ENCODE measurements at regions not wholly inside any gene's neighbourhood (a gene's known extent, or its start where the extent isn't known, plus 50 kb on each side); places are given as distances from the start of the nearest gene placed in this dataset.

DNA sequence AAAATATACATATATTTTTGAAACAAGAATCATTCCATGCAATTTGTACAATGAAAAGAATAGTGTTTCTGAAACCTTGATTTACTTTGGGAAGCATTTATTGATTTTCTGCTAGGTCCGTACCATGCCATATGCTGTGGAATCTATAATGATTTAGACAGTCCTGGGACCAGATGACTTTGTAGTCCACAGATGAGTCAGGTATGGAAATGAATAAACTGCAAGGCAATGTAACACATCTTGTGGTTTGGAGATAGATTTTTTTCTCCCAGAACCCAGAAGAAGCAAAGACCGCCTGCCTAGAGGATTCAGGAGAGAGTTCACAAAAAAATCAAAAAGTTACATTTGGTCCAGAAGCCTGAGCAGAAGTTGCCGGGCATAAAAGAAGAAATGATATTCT lies 190.4 kb downstream of the GPR37 start:
- Mint-ChIP-seq H3K4me3 (no peak overlapping the region), H3K27me3 (no peaks in the 10 kb centered on the region), H3K4me1 (no peaks in the 10 kb centered on the region), H3K36me3 (no peaks in the 10 kb centered on the region), H3K9me3 (no peaks in the 10 kb centered on the region), H3K27ac (no peak overlapping the region)
- ATAC-seq: no peak

DNA sequence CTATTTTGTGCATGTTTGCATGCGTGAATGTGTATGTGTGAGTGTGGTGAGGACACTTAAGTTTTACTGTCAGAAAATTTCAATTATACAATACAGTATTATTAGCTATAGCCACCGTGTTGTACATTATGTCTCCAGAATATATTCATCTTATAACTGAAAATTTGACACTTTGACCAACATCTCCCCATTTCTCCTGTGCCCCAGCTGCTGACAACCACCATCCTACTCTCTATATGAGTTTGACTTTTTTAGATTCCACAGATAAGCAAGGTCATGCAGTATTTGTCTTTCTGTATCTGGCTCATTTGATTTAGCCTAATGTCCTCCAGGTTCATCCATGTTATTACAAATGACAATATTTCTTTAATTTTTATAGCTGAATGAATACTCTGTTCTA lies 195.0 kb downstream of the GPR37 start:
- Mint-ChIP-seq H3K4me1 (no peaks in the 10 kb centered on the region), H3K27me3 (no peaks in the 10 kb centered on the region), H3K4me3 (no peak overlapping the region), H3K36me3 (no peaks in the 10 kb centered on the region), H3K9me3 (no peaks in the 10 kb centered on the region), H3K27ac (no peak overlapping the region)
- no peak for ATAC-seq

DNA sequence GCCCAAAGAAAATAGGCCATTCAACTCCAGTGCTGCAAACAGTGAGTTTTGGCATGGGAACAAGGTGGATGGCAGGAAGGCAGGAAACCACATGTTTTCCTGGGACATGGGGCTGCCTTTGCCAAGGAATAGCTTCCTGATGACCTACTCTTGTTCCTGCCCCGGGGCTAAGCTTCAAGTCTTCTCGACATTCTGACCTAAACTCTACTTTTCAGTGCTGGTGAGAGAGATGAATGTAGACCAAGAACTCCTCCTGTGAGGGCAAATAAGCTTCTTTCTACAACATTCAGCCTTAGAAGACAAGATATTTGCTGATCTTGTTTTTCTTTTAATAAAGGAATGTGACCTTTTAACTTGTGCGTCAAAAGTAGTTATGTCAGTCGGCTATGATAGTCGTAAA lies 199.0 kb downstream of the GPR37 start:
- Mint-ChIP-seq H3K4me3 (no peak overlapping the region), H3K27me3 (no peaks in the 10 kb centered on the region), H3K4me1 (no peaks in the 10 kb centered on the region), H3K27ac (no peak overlapping the region), H3K36me3 (no peaks in the 10 kb centered on the region), H3K9me3 (peaks cover 4% of the 10 kb centered on the region)
- ATAC-seq: no peak

DNA sequence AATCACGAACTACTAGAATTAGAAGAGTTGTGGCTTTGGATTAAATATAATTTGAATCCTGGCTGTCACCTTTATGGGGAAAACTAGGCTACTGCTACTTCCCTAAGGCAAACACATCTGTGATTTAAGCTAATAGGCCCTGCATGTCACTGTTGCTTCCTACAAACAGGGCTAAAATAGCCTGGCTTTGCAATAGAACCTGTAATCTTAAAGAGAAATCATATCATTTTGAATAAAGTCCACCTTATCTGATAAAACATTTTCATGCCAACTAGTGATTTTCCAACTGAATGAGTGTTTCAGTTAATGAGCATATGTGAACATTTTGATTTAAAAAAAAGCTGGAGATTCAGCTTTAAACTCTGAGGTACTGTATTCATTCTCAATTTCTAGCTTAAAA lies 208.0 kb downstream of the GPR37 start:
- no peak for ATAC-seq
- H3K27me3 Mint-ChIP-seq: no peaks in the 10 kb centered on the region
- no peaks in the 10 kb centered on the region for H3K4me1 Mint-ChIP-seq
- H3K9me3 Mint-ChIP-seq: no peaks in the 10 kb centered on the region
- H3K4me3 Mint-ChIP-seq: no peak overlapping the region
- no peak overlapping the region for H3K27ac Mint-ChIP-seq
- H3K36me3 Mint-ChIP-seq: no peaks in the 10 kb centered on the region

DNA sequence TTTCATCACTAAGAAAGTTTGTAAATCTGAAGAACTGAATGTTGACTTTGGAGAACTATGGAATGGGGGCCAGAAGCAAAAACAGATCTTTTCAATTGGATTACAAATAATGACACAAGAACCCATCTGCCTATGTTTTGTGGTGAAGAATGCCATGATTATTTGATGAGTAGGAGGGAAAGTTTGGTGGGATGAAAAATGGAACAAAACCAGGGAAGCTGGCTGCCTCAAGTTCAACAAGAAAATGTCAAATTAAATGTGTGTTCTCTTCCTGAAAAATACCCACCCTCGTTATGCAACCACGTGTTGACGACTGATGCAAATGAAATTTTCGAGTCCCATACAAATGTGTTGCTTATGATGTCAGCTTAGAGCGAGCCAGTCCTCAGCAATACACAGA lies 208.5 kb downstream of the GPR37 start:
- Mint-ChIP-seq H3K36me3 (no peaks in the 10 kb centered on the region), H3K4me3 (no peak overlapping the region), H3K27ac (no peak overlapping the region), H3K9me3 (no peaks in the 10 kb centered on the region), H3K27me3 (no peaks in the 10 kb centered on the region), H3K4me1 (no peaks in the 10 kb centered on the region)
- no peak for ATAC-seq

DNA sequence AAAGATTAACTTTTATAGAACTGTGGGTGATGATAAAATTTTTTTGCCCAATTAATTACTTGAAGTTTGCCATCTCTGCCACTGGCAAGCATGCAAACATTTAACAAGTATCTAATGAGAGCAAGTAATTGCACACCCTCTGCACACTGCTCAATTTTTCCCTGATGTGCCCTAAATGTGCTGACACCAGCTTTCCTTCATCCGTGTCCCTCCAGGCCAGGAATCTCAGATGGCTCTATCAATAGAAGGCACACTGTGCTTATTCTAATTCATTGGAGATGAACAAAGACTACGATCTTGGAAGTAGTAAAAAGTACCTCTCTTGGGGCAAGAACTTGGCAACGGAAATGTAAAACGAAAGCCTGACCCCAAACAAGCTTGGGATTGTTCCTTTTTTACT lies 212.1 kb downstream of the GPR37 start:
- Mint-ChIP-seq H3K4me1 (no peaks in the 10 kb centered on the region), H3K27me3 (no peaks in the 10 kb centered on the region), H3K36me3 (no peaks in the 10 kb centered on the region), H3K4me3 (no peak overlapping the region), H3K27ac (no peak overlapping the region), H3K9me3 (no peaks in the 10 kb centered on the region)
- no peak for ATAC-seq

DNA sequence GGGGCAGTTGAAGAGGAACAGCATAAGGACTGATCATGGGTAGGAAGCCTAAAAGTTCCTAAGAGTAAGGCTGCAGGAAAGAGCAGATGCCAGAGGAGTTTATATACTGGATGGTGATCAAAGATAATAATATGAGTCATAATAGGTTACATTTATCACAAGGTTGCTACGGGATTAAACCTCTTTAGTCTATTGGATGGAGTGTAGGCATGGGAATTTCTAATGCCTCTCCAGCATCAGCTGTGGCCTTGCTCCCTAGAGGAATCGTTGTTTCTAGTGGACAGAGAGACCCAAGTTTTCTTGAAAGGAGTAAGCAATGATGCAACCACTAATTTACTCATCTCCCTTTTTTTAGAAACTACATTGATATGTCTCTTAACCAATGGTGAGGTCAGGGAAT lies 213.4 kb downstream of the GPR37 start:
- ATAC-seq: no peak
- H3K9me3 Mint-ChIP-seq: no peaks in the 10 kb centered on the region
- H3K27ac Mint-ChIP-seq: no peak overlapping the region
- no peaks in the 10 kb centered on the region for H3K36me3 Mint-ChIP-seq
- no peaks in the 10 kb centered on the region for H3K4me1 Mint-ChIP-seq
- no peaks in the 10 kb centered on the region for H3K27me3 Mint-ChIP-seq
- no peak overlapping the region for H3K4me3 Mint-ChIP-seq

DNA sequence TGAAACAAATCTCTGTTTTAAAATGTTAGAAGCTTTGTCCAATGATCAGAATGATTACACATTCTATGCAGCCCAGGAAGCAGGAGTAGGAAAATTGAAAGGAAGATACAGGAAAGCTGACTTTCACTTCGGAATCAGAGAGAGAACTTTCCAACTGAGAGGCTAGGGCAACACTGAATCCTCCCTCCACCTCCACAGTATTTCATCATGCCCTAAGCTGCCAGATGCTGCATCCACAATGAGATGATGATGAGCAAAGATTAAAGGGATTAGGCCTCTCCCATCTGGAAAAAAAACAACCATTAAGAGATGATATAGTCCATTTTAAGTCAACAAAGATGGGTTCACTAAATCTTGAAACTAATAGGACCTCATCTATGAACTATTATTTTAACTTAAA lies 215.6 kb downstream of the GPR37 start:
- Mint-ChIP-seq H3K4me1 (no peaks in the 10 kb centered on the region), H3K27ac (no peak overlapping the region), H3K36me3 (no peaks in the 10 kb centered on the region), H3K4me3 (no peak overlapping the region), H3K27me3 (no peaks in the 10 kb centered on the region), H3K9me3 (no peaks in the 10 kb centered on the region)
- no peak for ATAC-seq

DNA sequence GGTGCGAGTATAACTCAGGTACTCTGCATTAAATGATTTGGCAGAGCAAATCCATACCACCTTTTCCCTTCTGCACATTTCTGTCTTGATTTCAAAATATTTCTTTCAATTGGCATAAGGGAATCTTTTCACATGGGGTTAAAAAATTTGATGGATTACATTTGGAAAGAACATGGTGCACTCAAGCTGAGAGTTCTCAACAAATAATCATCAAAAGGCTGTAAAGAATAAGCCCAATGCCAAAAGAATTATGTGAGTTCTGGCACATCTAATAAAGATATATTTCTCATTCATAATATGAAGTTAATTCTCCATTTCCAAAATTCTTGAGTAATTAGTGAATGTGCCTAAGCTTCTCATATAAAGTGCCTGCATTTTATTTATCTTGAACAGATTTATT lies 223.1 kb downstream of the GPR37 start:
- Mint-ChIP-seq H3K4me3 (no peak overlapping the region), H3K27me3 (no peaks in the 10 kb centered on the region), H3K9me3 (no peaks in the 10 kb centered on the region), H3K27ac (no peak overlapping the region), H3K4me1 (no peaks in the 10 kb centered on the region), H3K36me3 (no peaks in the 10 kb centered on the region)
- ATAC-seq: no peak

DNA sequence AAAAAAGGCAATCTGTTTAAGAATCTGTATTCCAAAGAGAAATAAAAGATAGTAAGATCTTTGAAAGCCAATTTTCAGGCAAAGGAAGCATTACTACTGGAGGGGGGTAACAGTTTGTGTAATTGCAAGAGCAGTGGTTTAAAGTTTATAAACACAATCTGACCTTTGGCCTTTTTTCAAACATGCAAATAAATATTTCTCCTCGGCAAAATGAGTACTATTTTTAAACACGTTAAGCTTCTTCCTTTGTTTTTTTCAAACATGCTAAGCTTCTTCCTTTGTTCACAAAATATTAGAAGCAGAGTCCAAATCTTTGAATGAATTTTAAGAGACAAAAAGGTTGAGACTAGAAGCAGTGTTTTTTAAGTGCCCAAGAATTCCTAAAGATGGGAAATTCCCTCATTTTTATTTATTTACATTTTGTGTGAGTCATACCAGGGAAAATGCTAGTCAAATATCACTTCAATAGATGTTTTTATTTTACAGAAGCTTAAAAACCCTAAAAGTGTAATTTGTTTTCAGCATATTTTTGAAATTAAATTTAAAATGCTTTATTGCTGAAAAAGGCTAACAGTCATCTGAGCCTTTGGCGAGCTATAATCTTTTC lies 229.3 kb downstream of the GPR37 start:
- Mint-ChIP-seq H3K4me3 (no peak overlapping the region), H3K36me3 (no peaks in the 10 kb centered on the region), H3K27me3 (no peaks in the 10 kb centered on the region), H3K9me3 (no peaks in the 10 kb centered on the region), H3K4me1 (no peaks in the 10 kb centered on the region), H3K27ac (no peak overlapping the region)
- no peak for ATAC-seq

DNA sequence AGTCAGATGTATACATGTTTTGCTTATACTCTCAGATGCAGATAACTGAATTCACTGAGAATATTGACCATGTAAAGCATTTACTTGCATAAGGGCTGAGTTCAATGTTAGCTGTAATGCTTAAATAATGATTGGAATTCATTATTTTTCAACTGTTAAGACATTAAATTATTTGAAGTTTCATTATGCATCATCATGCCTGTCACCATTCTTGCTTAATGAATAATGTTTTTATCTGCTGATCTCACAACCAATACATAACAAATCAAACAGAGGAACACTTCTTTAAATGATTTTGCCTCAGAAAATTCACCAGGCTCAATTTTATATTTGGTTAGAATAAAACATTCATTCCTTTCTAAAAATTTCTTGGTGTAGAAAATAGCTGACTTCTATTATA lies 233.4 kb downstream of the GPR37 start:
- ATAC-seq: no peak
- no peaks in the 10 kb centered on the region for H3K27me3 Mint-ChIP-seq
- H3K4me1 Mint-ChIP-seq: no peaks in the 10 kb centered on the region
- H3K27ac Mint-ChIP-seq: no peak overlapping the region
- H3K9me3 Mint-ChIP-seq: peaks cover 5% of the 10 kb centered on the region
- H3K4me3 Mint-ChIP-seq: no peak overlapping the region
- H3K36me3 Mint-ChIP-seq: no peaks in the 10 kb centered on the region

DNA sequence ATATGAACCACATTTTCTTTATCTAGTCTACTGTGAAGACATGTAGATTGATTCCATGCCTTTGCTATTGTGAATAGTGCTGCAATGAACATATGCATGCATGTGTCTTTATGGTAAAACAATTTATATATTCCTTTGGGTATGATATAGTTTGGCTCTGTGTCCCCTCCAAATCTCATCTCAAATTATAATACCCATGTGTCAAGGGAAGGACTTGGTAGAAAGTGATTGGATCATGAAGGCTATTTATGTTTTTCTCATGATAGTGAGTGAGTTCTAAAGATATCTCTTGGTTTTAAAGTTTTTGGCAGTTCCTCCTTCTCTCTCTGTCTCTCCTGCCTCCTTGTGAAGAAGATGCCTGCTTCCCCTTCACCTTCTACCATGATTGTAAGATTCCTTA lies 248.7 kb downstream of the GPR37 start:
- ATAC-seq: no peak
- H3K9me3 Mint-ChIP-seq: peaks cover 9% of the 10 kb centered on the region
- no peaks in the 10 kb centered on the region for H3K4me1 Mint-ChIP-seq
- H3K36me3 Mint-ChIP-seq: no peaks in the 10 kb centered on the region
- no peak overlapping the region for H3K4me3 Mint-ChIP-seq
- H3K27me3 Mint-ChIP-seq: no peaks in the 10 kb centered on the region
- no peak overlapping the region for H3K27ac Mint-ChIP-seq

DNA sequence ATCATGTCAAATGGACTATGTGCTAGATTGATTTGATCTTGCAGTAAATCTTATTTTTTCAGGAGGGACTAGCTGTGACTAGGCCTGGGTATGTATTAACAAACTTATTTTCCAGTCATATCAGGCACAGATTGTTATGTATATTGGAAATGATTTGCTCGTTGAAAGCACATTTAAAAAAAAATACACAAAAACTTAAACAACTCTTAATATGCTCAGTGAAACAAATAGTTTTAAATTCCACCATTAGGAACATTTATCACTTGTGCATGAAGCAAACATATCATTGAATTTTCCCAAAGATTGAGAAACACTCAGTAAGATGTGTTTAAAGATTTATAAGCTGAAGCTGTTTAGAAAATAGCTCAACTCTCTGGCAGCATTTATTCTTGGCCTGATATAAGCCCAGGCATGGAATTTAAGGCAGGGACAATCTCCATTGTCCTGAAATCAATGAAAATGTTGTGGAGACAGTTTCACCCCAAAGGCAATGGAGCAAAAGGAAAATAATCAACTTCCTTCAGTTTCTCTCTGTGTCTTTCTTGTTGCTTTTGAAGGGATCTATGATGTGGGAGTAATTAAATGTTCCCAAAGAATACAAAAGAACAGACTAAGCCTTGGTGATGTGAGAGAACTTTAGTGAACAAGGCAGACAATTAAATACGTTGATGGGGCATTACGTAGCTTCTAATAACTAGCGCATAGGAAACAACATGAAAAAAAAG lies 250.3 kb downstream of the GPR37 start:
- Mint-ChIP-seq H3K36me3 (no peaks in the 10 kb centered on the region), H3K9me3 (peaks cover 9% of the 10 kb centered on the region), H3K27me3 (no peaks in the 10 kb centered on the region), H3K4me3 (no peak overlapping the region), H3K27ac (no peak overlapping the region), H3K4me1 (no peaks in the 10 kb centered on the region)
- no peak for ATAC-seq

DNA sequence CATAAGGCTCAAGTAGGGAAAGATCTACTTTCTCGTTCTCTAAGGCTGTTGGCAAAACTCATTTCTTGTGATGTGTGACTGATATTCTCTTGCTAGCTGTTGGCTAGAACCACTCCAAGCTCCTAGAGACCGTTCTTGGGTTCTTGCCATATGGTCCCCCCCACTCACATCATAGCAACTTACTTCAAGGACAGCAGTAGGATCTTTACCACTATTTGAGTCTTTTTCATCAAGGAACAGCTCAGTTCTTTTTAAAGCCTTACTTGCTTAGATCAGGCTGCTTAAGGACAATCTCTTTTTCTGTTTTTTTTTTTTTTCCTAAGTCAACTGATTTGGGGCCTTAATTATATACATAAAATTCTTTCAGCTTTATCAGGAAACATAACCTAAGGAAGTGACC lies 251.1 kb downstream of the GPR37 start:
- H3K27me3 Mint-ChIP-seq: no peaks in the 10 kb centered on the region
- no peaks in the 10 kb centered on the region for H3K4me1 Mint-ChIP-seq

DNA sequence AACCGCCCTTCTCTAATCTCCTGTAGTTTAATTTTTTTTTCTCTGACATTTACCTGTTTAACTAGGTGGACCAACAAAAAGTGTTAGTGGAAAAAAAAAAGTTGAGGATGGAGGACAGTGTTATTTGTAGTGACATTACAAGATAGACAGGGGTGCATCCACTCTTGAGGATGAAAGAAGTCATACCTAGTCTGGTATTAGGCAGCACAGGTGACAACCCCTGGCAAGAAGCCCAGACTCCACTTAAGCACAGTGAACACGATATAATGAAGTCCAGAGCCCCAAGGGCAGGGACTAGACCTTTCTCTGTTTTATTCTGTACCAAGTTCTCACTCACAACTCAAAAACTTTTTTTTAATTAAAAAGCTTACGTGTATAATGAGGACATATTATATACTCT lies 268.4 kb downstream of the GPR37 start:
- Mint-ChIP-seq H3K4me1 (no peaks in the 10 kb centered on the region), H3K36me3 (no peaks in the 10 kb centered on the region), H3K27ac (no peak overlapping the region), H3K9me3 (peaks cover 6% of the 10 kb centered on the region), H3K27me3 (no peaks in the 10 kb centered on the region), H3K4me3 (no peak overlapping the region)
- ATAC-seq: no peak

More for the DNA sequence above, 251.1 kb downstream of the GPR37 start:
- Mint-ChIP-seq H3K36me3 (no peaks in the 10 kb centered on the region), H3K9me3 (peaks cover 7% of the 10 kb centered on the region), H3K4me3 (no peak overlapping the region), H3K27ac (no peak overlapping the region)
- no peak for ATAC-seq

DNA sequence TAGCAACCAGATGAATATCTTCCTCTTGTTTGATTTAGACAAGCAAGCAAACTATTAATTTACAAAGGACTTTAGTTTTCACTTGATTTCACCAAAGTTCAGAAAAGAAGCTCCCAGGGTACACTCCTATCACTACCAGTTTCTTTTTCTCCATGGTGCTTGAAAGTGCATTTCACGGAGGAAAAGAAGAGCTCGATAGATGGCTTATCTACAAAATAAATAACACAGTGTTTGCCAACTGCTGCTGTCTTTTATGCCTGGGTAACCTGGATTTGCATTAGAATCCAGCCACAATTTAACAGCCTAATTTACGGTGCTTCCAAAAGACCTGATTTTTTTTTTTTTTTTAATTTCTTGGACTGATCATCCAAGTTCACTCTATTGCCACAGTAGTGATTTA lies 275.7 kb downstream of the GPR37 start:
- Mint-ChIP-seq H3K9me3 (peaks cover 6% of the 10 kb centered on the region), H3K4me1 (no peaks in the 10 kb centered on the region), H3K27ac (no peak overlapping the region), H3K27me3 (no peaks in the 10 kb centered on the region), H3K36me3 (no peaks in the 10 kb centered on the region), H3K4me3 (no peak overlapping the region)
- no peak for ATAC-seq

Measured in stimulated activated memory B cell treated with anti-CD40 and anti-IgM and Interleukin-4, amounts not matched to agents 10 μg/mL and 1 μg/mL and 100 μg/mL, for 72 hours (primary cell).